HUES64 (cell line): ENCODE measurements at regions not wholly inside any gene's neighbourhood (a gene's known extent, or its start where the extent isn't known, plus 50 kb on each side); places are given as distances from the start of the nearest gene placed in this dataset.
A peak's percentile ranks its signal among the peaks of the same experiment; 100 is the strongest.

ENCODE experiments used
- H3K27ac ChIP-seq: 2 replicates; pipeline ENCODE4 v1.7.0; 2013; ENCODE audit warnings: low read depth, low read length, inconsistent platforms
- H3K27me3 ChIP-seq: 2 replicates; pipeline ENCODE4 v1.6.1; 2013; ENCODE audit warnings: mild to moderate bottlenecking, low read length; ENCODE audit not compliant: insufficient read depth
- H3K36me3 ChIP-seq: 2 replicates; pipeline ENCODE4 v1.6.1; 2013; ENCODE audit warnings: mild to moderate bottlenecking, low read length; ENCODE audit not compliant: insufficient read depth
- H3K4me1 ChIP-seq: 2 replicates; pipeline ENCODE4 v1.6.1; 2013; ENCODE audit warnings: mild to moderate bottlenecking, low read length, moderate library complexity; ENCODE audit not compliant: insufficient read depth
- H3K4me3 ChIP-seq: 2 replicates; pipeline ENCODE4 v1.5.1; 2013; ENCODE audit warnings: mild to moderate bottlenecking, low read length, moderate library complexity
- H3K9ac ChIP-seq: 2 replicates; pipeline ENCODE4 v1.6.1; 2013; ENCODE audit warnings: mild to moderate bottlenecking, low read depth, low read length
- H3K9me3 ChIP-seq: 2 replicates; pipeline ENCODE4 v1.6.1; 2013; ENCODE audit warnings: low read depth, low read length; ENCODE audit not compliant: insufficient read depth
- WGBS: fragments of 150-250, 120-280 bp; methylation state at CpG from one replicate; pipeline ENCODE4 v1.1.7; 2013; ENCODE audit warnings: missing lambda C conversion rate; 5-methylcytosine and 5-hydroxymethylcytosine counted together

DNA sequence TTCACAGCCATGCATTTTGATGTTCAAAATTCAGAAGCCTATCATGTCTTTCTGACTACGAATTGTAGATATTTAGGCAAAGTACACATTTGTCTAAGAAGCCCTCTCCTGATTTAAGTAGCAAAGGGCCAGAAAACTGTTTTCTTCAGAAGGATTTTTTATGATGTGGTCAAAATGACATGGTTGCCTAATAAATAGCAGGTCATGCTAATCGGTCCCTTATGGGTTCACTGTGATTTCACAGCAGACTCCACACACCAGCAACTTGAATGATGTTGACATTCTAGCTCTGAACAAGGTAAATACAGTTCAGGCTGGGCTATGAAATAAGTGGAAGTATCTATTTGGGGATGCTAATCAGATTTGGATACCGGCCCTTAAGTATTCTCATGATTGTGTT lies 178.7 kb upstream of the DPYD start:
- Histone ChIP-seq H3K36me3 (no peaks in the 10 kb centered on the region), H3K9me3 (no peaks in the 10 kb centered on the region), H3K27ac (no peak overlapping the region), H3K27me3 (no peaks in the 10 kb centered on the region), H3K9ac (no peak overlapping the region), H3K4me1 (peaks cover 5% of the 10 kb centered on the region), H3K4me3 (no peak overlapping the region)
- 96% methylated on average over 3 of the region's 3 CpGs for WGBS

DNA sequence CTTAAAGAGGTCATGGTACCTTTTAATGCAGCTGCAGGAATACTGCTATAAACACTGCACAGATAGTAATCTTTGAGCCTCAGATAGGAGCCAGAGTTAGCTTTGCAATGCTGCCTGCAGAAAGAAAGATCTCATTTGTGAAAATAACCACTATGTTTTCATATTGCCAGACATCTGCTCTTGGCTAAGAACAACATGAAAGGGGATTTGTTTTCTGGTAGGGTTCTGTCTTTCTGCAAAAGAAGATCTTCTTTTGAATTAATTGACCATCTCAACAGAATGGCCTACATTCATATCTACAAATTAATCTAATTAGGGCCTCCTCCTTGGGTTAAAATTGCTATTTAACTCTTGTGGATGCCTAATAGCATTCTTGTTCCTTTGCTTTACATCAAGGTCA lies 177.6 kb upstream of the DPYD start:
- Histone ChIP-seq H3K27ac (no peak overlapping the region), H3K36me3 (no peaks in the 10 kb centered on the region), H3K9ac (no peak overlapping the region), H3K4me1 (no peaks in the 10 kb centered on the region), H3K27me3 (no peaks in the 10 kb centered on the region), H3K4me3 (no peak overlapping the region), H3K9me3 (no peaks in the 10 kb centered on the region)

DNA sequence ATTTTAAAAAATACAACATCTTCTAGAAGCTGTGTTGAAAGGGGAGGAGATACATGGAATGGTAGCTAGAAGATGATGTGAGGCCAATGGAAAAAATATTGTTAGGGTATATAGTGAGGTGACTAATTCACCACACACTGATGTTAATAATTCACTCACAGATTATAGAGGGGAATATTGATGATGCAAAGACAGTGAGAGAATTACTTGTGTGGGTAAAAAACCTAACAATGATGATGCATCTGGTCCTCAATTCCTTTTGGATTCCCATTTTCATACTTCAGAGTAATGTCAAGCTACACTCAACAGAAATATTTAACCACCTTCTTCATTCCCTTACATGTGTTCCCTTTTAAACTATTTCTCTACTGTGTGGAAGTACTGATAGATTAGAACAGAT lies 169.5 kb upstream of the DPYD start:
- H3K27me3 ChIP-seq = no peaks in the 10 kb centered on the region
- H3K4me3 ChIP-seq = no peak overlapping the region
- no peaks in the 10 kb centered on the region for H3K9me3 ChIP-seq
- no peak overlapping the region for H3K9ac ChIP-seq
- H3K4me1 ChIP-seq = peaks cover 25% of the 10 kb centered on the region
- H3K27ac ChIP-seq = no peak overlapping the region
- H3K36me3 ChIP-seq = no peaks in the 10 kb centered on the region

DNA sequence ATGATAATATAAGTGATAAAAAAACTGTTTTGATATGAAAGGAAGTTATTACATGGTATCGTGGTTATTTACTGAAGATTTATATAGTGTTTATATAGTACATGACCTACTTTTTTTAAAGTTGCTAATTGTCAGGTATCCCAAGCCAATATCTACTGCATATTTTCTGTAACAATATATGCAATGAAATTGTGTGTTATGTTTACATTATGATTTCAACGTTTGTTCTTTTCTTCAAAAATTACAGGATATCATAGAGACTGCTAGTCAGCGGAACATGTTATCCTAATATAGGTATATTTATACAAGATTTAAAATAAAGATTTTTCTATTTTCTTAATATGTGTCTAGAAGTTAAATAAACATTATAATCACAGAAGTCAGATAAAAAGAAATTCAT lies 167.5 kb upstream of the DPYD start:
- H3K9me3 ChIP-seq = no peaks in the 10 kb centered on the region
- H3K4me1 ChIP-seq = peaks cover 25% of the 10 kb centered on the region
- no peaks in the 10 kb centered on the region for H3K27me3 ChIP-seq
- no peak overlapping the region for H3K27ac ChIP-seq
- 100% methylated on average over 1 of the region's 3 CpGs for WGBS
- H3K36me3 ChIP-seq = no peaks in the 10 kb centered on the region
- H3K4me3 ChIP-seq = no peak overlapping the region
- H3K9ac ChIP-seq = no peak overlapping the region

DNA sequence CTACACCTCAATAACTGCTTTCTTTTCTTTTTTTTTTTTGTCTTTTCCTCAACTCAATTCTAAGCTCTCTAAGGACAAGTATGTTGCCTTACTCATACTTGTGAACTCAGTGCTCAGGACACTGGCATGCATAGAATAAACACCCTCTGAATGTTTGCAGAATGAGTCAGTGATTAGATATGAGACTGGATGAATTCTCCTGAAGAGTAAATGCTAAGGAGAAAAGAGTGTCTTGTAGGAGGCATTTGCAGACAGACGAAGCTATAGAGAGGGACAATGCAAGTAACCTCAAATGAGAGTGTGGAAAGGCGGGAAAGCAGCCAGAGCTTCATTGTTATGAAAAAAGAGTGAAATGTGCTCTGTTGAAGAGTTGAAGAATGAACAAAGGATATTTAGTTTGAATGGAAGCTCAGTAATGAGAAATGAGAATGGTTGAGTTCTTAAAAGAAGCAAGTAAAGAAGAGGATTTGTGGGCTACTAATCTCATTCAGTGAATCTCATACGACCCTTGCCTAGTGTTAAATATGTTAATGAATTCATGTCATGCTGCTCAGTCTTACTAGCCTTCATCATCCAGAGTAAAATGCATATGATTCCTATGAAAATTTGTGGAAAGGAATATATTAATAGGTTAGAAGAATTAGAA lies 166.1 kb upstream of the DPYD start:
- Histone ChIP-seq H3K36me3 (no peaks in the 10 kb centered on the region), H3K4me1 (peaks cover 25% of the 10 kb centered on the region), H3K9ac (peak overlapping the region; percentile 44; the same call in 1 of the 2 replicates), H3K9me3 (no peaks in the 10 kb centered on the region), H3K4me3 (no peak overlapping the region), H3K27ac (peak overlapping the region; percentile 88), H3K27me3 (no peaks in the 10 kb centered on the region)
- 28% methylated on average over 3 of the region's 3 CpGs for WGBS

DNA sequence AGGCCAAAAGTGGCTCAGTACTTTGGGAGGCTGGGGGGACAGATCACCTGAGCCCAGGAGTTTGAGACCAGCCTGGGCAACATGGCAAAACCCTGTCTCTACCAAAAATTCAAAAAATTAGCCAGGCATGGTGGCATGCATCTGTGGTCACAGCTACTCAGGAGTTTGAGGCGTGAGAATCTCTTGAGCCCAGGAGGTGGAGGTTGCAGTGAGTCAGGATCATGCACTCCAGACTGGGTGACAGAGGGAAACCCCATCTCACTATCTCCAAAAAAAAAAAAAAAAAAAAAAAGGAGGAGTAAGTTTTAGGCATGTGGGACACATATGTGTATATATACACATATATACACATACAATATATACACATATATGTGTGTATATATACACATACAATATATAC lies 165.3 kb upstream of the DPYD start:
- H3K27me3 ChIP-seq = no peaks in the 10 kb centered on the region
- H3K36me3 ChIP-seq = no peaks in the 10 kb centered on the region
- H3K4me1 ChIP-seq = peaks cover 25% of the 10 kb centered on the region
- H3K9me3 ChIP-seq = no peaks in the 10 kb centered on the region
- peak overlapping the region; percentile 57 for H3K27ac ChIP-seq
- no peak overlapping the region for H3K4me3 ChIP-seq
- 92% methylated on average over 1 of the region's 1 CpG for WGBS
- H3K9ac ChIP-seq = no peak overlapping the region

DNA sequence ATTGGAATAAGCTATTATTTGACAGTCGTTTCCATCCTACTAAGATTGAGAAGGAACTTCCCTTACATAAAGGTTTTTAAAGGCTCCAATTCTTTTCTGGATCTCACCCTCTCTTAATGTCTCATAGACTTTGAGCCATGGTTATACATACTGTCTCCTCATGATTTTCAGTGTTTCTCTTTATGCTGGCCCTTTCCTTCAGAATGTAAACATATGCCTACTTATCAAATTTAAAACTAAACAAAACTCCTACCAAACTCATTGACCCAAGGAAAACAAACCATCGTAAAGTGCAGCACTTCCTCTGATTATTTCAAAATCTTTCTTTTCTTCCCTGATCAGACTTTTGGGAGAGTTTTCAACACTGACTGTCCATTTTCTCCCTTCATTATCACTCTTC lies 163.4 kb upstream of the DPYD start:
- peaks cover 25% of the 10 kb centered on the region for H3K4me1 ChIP-seq
- no peak overlapping the region for H3K4me3 ChIP-seq
- H3K36me3 ChIP-seq = no peaks in the 10 kb centered on the region
- no peaks in the 10 kb centered on the region for H3K27me3 ChIP-seq
- WGBS = 87% methylated on average over 2 of the region's 2 CpGs
- no peak overlapping the region for H3K9ac ChIP-seq
- H3K27ac ChIP-seq = no peak overlapping the region
- H3K9me3 ChIP-seq = no peaks in the 10 kb centered on the region

DNA sequence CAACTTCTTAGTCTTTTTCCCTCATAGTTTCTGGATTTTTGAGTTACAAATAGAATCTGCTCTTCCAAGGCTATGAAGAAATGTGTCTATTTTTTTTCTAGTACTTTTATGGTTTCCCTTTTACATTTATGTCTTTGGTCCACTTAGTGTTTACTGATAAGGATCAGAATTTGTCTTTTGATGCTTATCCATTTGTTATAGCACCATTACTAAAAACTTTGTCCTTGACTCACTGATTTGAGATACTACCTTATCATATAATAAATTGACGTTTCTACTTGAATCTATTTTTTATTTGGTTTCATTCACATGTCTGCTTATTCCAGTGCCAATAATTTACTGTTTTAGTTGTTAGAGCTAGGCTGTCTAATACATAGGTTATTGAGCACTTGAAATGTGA lies 161.1 kb upstream of the DPYD start:
- H3K27ac ChIP-seq = no peak overlapping the region
- peaks cover 10% of the 10 kb centered on the region; the same call in 1 of the 2 replicates for H3K4me1 ChIP-seq
- no peak overlapping the region for H3K4me3 ChIP-seq
- H3K9me3 ChIP-seq = no peaks in the 10 kb centered on the region
- WGBS = 71% methylated on average over 1 of the region's 1 CpG
- no peaks in the 10 kb centered on the region for H3K27me3 ChIP-seq
- no peaks in the 10 kb centered on the region for H3K36me3 ChIP-seq
- no peak overlapping the region for H3K9ac ChIP-seq

DNA sequence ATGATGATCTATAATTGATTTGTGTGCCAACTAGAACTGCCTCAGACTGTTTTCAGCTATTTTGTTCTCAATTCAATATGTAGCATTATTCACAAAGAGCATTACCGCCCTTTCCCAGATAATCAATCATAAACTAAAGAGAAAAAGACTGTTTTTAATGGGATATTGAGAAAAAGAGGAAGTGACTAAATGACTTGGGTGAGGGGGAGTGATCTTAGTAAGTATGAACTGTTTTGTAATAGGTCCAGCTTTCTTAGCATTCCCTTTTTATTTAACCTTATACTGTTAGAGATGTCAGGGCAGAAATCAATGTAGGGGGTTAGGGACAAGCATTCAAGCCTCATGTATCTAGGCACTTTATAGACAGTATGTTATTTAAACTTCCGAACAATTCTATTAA lies 157.8 kb upstream of the DPYD start:
- WGBS = no CpG with 5 or more reads among the region's 2 CpGs
- Histone ChIP-seq H3K27me3 (no peaks in the 10 kb centered on the region), H3K9me3 (no peaks in the 10 kb centered on the region; the same call in 1 of the 2 replicates), H3K9ac (no peak overlapping the region), H3K4me3 (no peak overlapping the region), H3K27ac (no peak overlapping the region), H3K4me1 (no peaks in the 10 kb centered on the region), H3K36me3 (no peaks in the 10 kb centered on the region)

DNA sequence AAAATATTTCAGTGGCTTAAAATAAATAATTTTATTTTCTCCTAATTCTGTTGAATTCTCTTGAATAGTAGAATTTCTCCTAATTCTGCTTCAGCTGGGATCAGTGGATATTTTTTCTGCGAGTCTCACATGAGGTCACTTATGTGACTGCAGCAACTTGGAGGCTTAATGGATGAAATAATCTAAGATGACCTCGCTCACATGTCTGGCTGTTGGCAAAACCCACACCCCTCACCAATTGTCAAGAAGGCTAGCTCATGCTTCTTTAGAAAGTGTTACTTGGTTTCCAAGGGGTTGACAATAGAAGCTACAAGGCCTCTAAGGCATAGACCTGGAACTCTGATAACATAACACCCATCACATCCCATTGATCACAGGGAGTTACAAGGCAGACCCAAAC lies 156.9 kb upstream of the DPYD start:
- Histone ChIP-seq H3K4me3 (no peak overlapping the region), H3K4me1 (no peaks in the 10 kb centered on the region), H3K9me3 (no peaks in the 10 kb centered on the region; the same call in 1 of the 2 replicates), H3K27ac (no peak overlapping the region), H3K9ac (no peak overlapping the region), H3K36me3 (no peaks in the 10 kb centered on the region), H3K27me3 (no peaks in the 10 kb centered on the region)
- WGBS = 89% methylated on average over 1 of the region's 2 CpGs

DNA sequence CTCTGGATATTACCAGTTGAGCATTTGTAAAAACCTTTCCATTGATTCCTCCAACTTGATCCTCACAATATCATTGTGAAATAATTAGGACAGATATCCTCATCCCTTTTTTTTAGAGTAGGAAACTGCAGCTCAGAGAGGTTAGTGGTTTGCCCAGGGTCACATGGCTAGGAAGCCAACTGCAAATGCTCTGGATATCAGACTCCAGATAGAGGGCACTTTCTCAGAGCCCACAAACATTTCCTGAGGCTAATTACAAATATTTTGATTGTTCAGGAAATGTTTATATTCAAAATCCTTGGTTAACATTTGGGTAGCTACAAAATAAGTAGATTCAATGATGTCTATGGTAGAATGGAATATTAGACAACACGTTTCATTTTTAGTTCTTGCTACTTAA lies 154.8 kb upstream of the DPYD start:
- no peaks in the 10 kb centered on the region for H3K4me1 ChIP-seq
- no peak overlapping the region for H3K4me3 ChIP-seq
- no peaks in the 10 kb centered on the region for H3K36me3 ChIP-seq
- no peaks in the 10 kb centered on the region for H3K27me3 ChIP-seq
- WGBS = 97% methylated on average over 1 of the region's 1 CpG
- no peak overlapping the region for H3K9ac ChIP-seq
- H3K27ac ChIP-seq = no peak overlapping the region
- H3K9me3 ChIP-seq = no peaks in the 10 kb centered on the region; the same call in 1 of the 2 replicates

DNA sequence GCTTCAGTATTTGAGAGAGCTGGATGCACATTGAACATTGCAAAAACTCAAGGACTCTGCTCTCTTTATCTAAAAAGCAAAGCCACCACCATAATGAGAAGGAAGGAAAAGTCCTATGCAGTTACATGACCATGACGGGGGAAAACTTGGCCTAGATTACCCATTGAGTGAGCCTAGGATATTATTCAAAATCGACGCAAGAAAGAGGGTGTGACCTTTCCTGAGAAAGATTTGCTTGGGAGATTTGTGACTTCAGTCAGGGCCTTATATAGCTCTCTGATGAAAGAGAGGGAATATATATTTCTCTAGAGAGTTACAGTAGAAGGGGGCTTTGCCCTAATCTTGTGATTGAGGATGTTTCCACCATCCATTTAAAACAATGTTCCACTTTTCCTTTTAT lies 153.0 kb upstream of the DPYD start:
- no peak overlapping the region for H3K4me3 ChIP-seq
- H3K36me3 ChIP-seq = no peaks in the 10 kb centered on the region
- 96% methylated on average over 3 of the region's 3 CpGs for WGBS
- no peaks in the 10 kb centered on the region; the same call in 1 of the 2 replicates for H3K9me3 ChIP-seq
- H3K4me1 ChIP-seq = peaks cover 13% of the 10 kb centered on the region
- no peak overlapping the region for H3K27ac ChIP-seq
- no peak overlapping the region for H3K9ac ChIP-seq
- H3K27me3 ChIP-seq = no peaks in the 10 kb centered on the region
